Osteocyte (in vitro differentiated cells): ENCODE measurements at regions not wholly inside any gene's neighbourhood (a gene's known extent, or its start where the extent isn't known, plus 50 kb on each side); places are given as distances from the start of the nearest gene placed in this dataset.
"Not testable (repeated sequence)": the region's sequence is repeated elsewhere in the genome, so short reads cannot be mapped to it uniquely, and the experiment has no call there.

Source experiments
- DNase-seq: peaks from one replicate; pipeline ENCODE4 v3.0.0; 2021; ENCODE audit warnings: mixed read lengths; ENCODE audit not compliant: unreplicated experiment; ENCODE audit errors: extremely low spot score
- H3K27ac Mint-ChIP-seq: one replicate; pipeline ENCODE4 v1.8.0; 2021; ENCODE audit warnings: mild to moderate bottlenecking, mixed read lengths; ENCODE audit not compliant: unreplicated experiment
- H3K27me3 Mint-ChIP-seq: one replicate; pipeline ENCODE4 v1.8.0; 2021; ENCODE audit warnings: mixed read lengths; ENCODE audit not compliant: unreplicated experiment
- H3K36me3 Mint-ChIP-seq: one replicate; pipeline ENCODE4 v1.8.0; 2021; ENCODE audit warnings: mixed read lengths; ENCODE audit not compliant: unreplicated experiment
- H3K4me1 Mint-ChIP-seq: one replicate; pipeline ENCODE4 v1.8.0; 2021; ENCODE audit warnings: mixed read lengths; ENCODE audit not compliant: unreplicated experiment
- H3K4me3 Mint-ChIP-seq: one replicate; pipeline ENCODE4 v1.8.0; 2021; ENCODE audit warnings: mild to moderate bottlenecking, moderate library complexity, mixed read lengths; ENCODE audit not compliant: unreplicated experiment
- H3K9me3 Mint-ChIP-seq: one replicate; pipeline ENCODE4 v1.8.0; 2021; ENCODE audit warnings: mixed read lengths; ENCODE audit not compliant: unreplicated experiment

DNA sequence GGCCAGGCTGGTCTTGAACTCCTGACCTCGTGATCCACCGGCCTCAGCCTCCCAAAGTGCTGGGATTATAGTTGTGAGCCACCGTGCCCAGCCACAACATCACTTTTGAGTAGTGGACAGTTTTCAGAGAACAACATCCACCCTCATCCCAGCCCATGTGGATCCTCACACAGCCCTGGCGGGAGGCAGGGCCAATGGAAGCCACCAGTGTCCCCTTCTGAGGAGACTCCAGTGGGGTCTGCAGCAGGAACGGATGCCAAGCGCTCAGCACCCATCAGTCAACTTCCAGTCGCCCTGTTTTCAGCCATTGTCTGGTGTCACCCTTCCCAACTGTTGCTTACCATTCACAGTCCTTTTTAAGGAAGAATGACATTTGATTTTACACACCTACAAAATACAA lies 302.5 kb downstream of the BCL2L11 start:
- H3K4me1 Mint-ChIP-seq, H3K4me3 Mint-ChIP-seq, H3K27ac Mint-ChIP-seq, H3K36me3 Mint-ChIP-seq, DNase-seq, H3K27me3 Mint-ChIP-seq, H3K9me3 Mint-ChIP-seq: not testable (repeated sequence)

DNA sequence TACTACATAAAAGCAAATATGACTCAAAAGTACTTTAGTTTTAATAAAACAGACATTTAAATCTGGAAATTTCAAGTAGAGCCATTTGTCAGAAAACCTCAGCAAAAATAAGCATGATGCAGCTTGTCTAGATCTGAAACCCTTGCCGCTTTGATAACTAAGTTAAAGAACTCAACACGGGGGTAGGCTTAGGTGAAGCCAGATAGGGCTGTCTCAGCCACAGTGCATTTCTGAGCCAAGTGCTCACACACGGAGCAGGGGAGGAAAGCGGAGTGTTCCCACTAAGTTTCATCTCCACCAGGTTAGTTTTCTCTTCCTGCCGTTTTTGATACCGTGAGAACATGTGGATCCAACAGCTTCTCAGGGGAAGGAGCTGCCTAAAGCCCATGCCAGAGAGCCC lies 303.5 kb downstream of the BCL2L11 start:
- H3K4me3 Mint-ChIP-seq, H3K27me3 Mint-ChIP-seq, H3K36me3 Mint-ChIP-seq, H3K4me1 Mint-ChIP-seq, H3K27ac Mint-ChIP-seq, H3K9me3 Mint-ChIP-seq, DNase-seq: not testable (repeated sequence)

DNA sequence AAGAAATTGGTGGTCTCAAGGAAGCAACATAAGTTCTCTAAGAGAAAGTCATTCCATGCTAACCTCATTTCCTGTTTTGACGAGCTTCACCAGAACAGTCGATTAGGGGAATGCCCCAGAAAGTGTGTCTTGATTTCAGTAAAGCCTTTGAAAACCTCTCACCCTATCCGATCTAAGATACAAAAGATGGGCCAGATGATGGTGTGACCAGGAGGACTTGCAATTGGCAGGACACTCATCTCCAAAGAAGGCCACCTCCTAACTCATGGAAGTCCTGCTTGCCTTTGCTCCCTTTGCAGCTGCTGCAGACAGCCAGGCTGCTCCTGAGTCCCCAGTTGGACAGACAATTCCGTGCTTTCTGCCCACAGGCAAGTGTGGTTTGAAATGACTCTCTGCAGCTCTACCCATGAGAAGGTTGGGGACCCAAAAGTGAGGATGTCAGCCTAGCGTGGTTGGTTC lies 304.2 kb downstream of the BCL2L11 start:
- not testable (repeated sequence) for H3K27me3 Mint-ChIP-seq

DNA sequence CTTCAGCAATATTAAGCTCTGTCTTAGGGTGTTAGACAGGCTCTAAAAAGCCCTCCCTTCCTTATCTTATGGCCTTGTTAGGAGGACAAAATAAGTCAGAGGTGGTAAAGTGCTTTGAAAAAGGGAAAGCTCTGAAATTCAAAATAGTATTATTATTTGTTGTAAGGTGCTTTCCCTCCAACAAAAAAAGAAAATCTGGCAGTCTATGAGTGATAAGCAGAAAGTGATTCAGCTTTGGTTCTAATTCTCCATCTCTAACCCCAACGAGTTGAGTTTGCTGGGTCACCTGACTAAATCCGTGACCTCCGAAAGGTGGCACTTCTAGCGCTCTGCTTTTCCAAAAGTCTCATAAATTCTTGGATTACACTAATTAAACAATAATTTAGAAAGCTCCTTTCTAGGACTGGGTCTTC lies 305.1 kb downstream of the BCL2L11 start:
- H3K9me3 Mint-ChIP-seq, H3K36me3 Mint-ChIP-seq, H3K4me1 Mint-ChIP-seq, DNase-seq, H3K27me3 Mint-ChIP-seq, H3K27ac Mint-ChIP-seq, H3K4me3 Mint-ChIP-seq: not testable (repeated sequence)

More for the DNA sequence above, 304.2 kb downstream of the BCL2L11 start:
- not testable (repeated sequence) for H3K9me3 Mint-ChIP-seq, H3K36me3 Mint-ChIP-seq, H3K4me3 Mint-ChIP-seq, DNase-seq, H3K4me1 Mint-ChIP-seq, H3K27ac Mint-ChIP-seq

DNA sequence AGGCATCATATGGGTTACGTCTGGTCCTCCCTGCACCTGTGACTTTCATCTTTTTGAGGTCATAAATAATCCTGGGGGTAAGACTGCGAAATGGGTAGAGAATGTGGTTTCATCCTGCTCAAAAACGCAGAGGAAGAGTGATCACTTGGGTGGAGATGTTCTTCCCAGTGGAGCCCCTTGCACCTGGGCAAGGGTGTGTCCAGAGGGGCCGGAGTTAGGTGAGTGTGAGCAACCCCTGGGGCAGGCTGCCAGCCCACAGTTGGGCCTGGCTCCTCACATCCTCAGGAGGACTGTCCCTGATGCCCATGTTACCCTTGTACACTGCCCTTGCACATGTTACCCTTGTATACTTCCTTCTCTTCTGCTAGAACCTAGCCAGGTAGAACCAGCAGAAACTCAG lies 306.6 kb downstream of the BCL2L11 start:
- not testable (repeated sequence) for H3K9me3 Mint-ChIP-seq, H3K36me3 Mint-ChIP-seq, DNase-seq, H3K4me3 Mint-ChIP-seq, H3K27me3 Mint-ChIP-seq, H3K4me1 Mint-ChIP-seq, H3K27ac Mint-ChIP-seq

DNA sequence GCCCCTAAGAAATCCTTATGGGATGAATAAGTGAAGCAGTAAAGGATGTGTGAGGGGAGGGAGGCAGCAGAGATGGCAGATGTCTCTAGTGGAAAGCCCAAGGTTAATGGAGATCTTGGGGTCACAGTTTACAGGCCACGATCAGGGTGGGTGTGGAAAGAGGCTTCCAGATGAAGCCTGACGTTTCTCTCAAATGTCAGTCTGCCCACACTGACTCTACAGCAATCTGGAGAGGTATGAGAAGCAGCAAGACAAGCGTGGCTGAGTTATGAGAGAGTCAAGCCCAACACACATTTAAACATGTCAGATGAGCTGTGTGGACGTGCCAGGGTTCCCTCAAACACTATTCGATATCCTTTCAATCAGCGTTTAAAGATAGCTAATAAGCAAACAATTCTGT lies 308.2 kb downstream of the BCL2L11 start:
- H3K9me3 Mint-ChIP-seq, DNase-seq, H3K4me3 Mint-ChIP-seq, H3K36me3 Mint-ChIP-seq, H3K27me3 Mint-ChIP-seq: not testable (repeated sequence)
- H3K4me1 Mint-ChIP-seq: peaks cover 12% of the 10 kb centered on the region
- H3K27ac Mint-ChIP-seq: peak overlapping the region; percentile 41

DNA sequence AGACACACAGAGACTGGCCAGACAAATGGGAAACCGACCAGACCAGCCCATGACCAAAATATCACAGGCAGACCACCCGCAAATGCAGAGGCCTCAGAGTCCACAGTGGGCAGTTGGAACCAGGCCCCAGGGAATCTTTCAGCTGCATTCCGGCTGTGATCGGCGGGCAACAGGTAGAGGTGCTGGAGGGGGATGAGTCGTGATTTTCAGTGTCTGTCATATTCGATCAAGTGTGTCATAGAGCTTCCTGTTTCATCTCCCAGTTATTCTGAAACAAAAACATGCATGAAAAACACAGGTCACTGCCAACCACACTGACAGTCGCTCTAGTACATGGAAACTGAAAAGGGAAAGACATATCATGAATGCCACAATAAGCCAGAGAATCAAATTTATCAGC lies 308.6 kb downstream of the BCL2L11 start:
- H3K4me3 Mint-ChIP-seq, H3K27ac Mint-ChIP-seq, H3K27me3 Mint-ChIP-seq, DNase-seq, H3K9me3 Mint-ChIP-seq, H3K36me3 Mint-ChIP-seq: not testable (repeated sequence)
- peaks cover 14% of the 10 kb centered on the region for H3K4me1 Mint-ChIP-seq

DNA sequence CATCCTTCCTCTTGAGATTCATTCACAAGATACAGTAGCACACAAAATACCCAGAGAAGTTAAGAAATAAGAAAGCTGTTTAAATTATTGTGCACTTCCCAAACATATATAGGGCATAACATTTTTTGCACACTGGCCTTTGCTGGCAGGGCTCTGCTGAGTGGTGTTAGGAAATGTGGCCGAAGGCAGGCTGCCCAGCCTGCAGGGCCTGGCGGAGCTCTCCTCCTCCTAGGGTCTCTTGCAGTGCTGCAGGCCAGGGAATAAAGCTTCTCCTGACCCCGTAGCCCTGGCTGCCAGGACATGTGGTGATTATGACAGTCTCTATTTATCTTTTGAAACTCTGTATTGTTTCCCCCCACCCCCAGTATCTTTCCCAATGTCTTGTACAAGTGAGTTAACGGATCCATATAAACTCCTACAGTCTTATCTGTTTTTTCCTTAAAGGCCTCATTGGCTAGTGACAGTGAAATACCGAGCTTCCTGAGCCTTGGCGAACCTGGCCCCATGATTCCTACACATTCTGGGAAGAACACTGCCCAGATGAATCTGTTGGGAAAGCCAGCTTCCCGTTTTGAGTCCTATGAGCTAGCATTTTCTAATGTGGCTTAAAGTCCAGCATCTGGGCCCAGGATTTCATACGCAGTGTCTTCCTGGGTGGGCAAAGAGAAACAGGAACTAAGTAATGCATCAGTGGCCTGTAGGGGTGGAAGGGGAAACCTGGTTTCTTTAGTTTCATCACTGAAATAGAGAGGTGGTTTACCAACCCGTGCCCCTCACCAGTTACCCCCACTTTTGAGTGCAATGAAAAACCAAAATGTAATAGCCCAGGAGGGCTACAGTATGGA lies 310.3 kb downstream of the BCL2L11 start:
- not testable (repeated sequence) for H3K9me3 Mint-ChIP-seq, H3K27me3 Mint-ChIP-seq, H3K36me3 Mint-ChIP-seq, H3K4me3 Mint-ChIP-seq, DNase-seq
- Mint-ChIP-seq H3K4me1 (peaks cover 14% of the 10 kb centered on the region), H3K27ac (peak overlapping the region; percentile 63)

DNA sequence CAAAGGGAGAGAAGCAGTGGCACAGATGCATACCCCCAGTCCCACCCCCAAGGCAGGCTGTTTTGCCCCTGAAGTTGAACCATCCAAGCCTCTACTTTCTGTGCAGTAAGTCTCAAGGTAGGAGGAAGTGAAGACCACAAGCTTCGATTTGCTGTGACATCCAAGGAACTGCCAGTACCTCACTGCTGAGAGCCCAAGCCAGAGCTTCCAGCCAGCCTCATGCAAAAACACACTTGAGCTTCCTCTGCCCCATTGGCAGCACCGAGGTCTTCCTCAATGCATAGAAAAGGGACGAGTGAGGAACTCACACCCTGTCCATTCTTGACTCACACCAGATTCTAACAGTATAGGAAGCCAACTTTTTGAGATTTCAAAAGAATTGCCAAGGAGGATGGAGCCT lies 311.7 kb downstream of the BCL2L11 start:
- not testable (repeated sequence) for H3K4me3 Mint-ChIP-seq, H3K9me3 Mint-ChIP-seq, H3K27ac Mint-ChIP-seq, H3K36me3 Mint-ChIP-seq, DNase-seq, H3K27me3 Mint-ChIP-seq
- peaks cover 14% of the 10 kb centered on the region for H3K4me1 Mint-ChIP-seq

DNA sequence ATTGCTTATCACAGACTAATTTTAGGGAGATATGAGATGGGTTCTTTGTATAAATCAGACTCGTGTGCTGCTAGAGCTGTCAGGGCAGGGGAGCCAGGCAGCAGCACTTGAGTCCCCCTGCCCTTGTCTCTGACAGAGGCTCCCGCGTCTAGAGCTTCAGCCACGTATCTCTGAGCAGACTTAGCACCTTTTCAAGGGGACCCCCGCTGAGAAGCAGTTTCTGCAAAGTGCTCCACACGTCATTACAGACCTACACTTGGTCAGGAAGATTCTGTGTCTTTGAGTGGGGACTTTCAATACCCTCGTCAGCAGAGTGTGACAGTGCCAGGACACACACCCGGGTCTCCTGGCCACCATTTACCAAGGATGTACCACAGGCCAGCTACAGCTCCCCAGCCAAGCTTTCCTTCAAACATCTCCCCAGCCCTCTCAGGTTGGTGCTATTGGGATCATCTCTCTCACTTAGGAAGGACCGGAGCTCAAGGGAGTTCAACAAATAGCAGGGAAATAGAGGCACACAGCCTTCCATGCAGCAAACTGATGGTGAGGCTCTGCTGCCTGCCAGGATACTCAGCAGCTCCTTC lies 312.3 kb downstream of the BCL2L11 start:
- not testable (repeated sequence) for H3K4me3 Mint-ChIP-seq, DNase-seq, H3K27ac Mint-ChIP-seq, H3K9me3 Mint-ChIP-seq, H3K36me3 Mint-ChIP-seq, H3K27me3 Mint-ChIP-seq
- H3K4me1 Mint-ChIP-seq: peaks cover 19% of the 10 kb centered on the region

DNA sequence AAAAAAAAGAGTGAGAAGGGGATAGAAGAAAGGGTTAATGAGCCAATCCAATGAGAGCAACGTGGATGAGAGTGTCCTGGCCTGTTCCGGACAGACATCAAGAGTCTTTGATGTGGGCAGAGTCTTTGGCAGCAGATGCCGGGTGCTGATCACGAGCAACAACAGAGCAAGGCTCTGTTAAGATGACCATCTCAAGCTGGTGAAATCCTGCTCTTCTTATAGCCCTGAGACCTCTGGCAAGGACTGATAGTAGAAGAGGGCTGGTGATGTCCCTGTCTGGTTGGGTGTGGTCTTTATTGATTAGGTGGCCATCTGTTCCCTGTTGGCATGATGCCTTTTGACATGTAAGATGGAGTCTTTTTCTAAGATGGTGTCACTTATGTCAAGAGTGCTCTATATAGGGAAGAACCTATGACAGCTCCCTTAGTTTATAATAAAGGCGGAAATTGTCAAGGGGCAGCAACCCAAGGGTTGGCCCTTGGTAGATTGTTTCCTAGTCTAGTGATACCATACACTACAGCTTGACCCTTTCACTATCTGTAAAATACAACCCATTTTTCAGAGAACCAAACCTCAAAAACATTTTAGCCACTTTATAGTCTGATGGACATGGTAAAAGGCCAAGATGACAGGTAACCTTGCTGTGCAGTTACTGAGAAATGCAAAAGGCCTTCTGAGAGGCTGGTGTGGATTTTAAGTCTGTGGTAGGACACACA lies 313.3 kb downstream of the BCL2L11 start:
- H3K36me3 Mint-ChIP-seq, H3K27ac Mint-ChIP-seq, H3K4me3 Mint-ChIP-seq, H3K27me3 Mint-ChIP-seq, H3K9me3 Mint-ChIP-seq, DNase-seq: not testable (repeated sequence)
- peaks cover 16% of the 10 kb centered on the region for H3K4me1 Mint-ChIP-seq

DNA sequence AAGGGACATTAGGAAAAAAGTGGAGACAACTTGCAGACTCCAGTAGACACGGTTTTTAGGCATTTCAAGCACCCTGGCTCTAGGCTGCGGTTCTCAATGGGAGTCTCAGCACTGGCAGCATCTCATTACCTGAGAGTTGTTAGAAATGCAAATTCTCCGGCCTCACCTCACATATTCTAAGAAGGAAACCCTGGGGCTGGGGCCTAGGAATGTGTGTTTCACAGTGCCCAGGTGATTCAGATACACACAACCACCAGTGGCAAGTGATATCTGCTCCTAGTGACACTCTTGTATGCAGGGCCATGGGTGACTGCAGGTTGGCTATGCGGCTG lies 313.9 kb downstream of the BCL2L11 start:
- peaks cover 16% of the 10 kb centered on the region for H3K4me1 Mint-ChIP-seq
- H3K36me3 Mint-ChIP-seq, H3K4me3 Mint-ChIP-seq, H3K27ac Mint-ChIP-seq, DNase-seq, H3K27me3 Mint-ChIP-seq, H3K9me3 Mint-ChIP-seq: not testable (repeated sequence)
